ENCODE measurements at regions not wholly inside any gene's neighbourhood (a gene's known extent, or its start where the extent isn't known, plus 50 kb on each side); places are given as distances from the start of the nearest gene placed in this dataset.
"Not testable (repeated sequence)": the region's sequence is repeated elsewhere in the genome, so short reads cannot be mapped to it uniquely, and the experiment has no call there.

- POLR2A ChIA-PET, CTCF ChIA-PET: not testable (repeated sequence)
Observed at GRCh38 chr9:63912451-63912850, 1372.6 kb downstream of the FOXD4L5 start.

GRCh38 chr9:63909076-63909475, 1375.9 kb downstream of the FOXD4L5 start:
- CTCF ChIA-PET, POLR2A ChIA-PET: not testable (repeated sequence)

GRCh38 chr9:63899637-63900190, 1385.3 kb downstream of the FOXD4L5 start:
- POLR2A ChIA-PET, CTCF ChIA-PET: not testable (repeated sequence)

GRCh38 chr9:63881386-63881785, 1403.6 kb downstream of the FOXD4L5 start:
- CTCF ChIA-PET, POLR2A ChIA-PET: not testable (repeated sequence)

- CTCF ChIA-PET, result not testable (repeated sequence)
Observed at GRCh38 chr9:63876380-63876779, 1408.6 kb downstream of the FOXD4L5 start.

GRCh38 chr9:63859475-63860215, 1425.4 kb downstream of the FOXD4L5 start:
- ChIA-PET POLR2A (no interaction called here), CTCF (no interaction called here)

More at GRCh38 chr9:63876380-63876779, 1408.6 kb downstream of the FOXD4L5 start:
- POLR2A ChIA-PET, result not testable (repeated sequence)

- POLR2A ChIA-PET, result not testable (repeated sequence)
Observed at GRCh38 chr9:63859090-63859474, 1425.9 kb downstream of the FOXD4L5 start.

GRCh38 chr9:63853140-63853751, 1431.8 kb downstream of the FOXD4L5 start:
- CTCF ChIA-PET, POLR2A ChIA-PET: not testable (repeated sequence)

More at GRCh38 chr9:63859090-63859474, 1425.9 kb downstream of the FOXD4L5 start:
- CTCF ChIA-PET, result not testable (repeated sequence)

GRCh38 chr9:63824804-63825203, 1460.2 kb downstream of the FOXD4L5 start:
- CTCF ChIA-PET, POLR2A ChIA-PET: not testable (repeated sequence)

- POLR2A ChIA-PET, CTCF ChIA-PET: not testable (repeated sequence)
Observed at GRCh38 chr9:63823375-63824201, 1461.4 kb downstream of the FOXD4L5 start.

- POLR2A ChIA-PET, CTCF ChIA-PET: not testable (repeated sequence)
Observed at GRCh38 chr9:63822615-63823374, 1462.2 kb downstream of the FOXD4L5 start.

GRCh38 chr9:63821293-63821692, 1463.7 kb downstream of the FOXD4L5 start:
- CTCF ChIA-PET, POLR2A ChIA-PET: not testable (repeated sequence)

- CTCF ChIA-PET, POLR2A ChIA-PET: not testable (repeated sequence)
Observed at GRCh38 chr9:63820882-63821281, 1464.1 kb downstream of the FOXD4L5 start.

- POLR2A ChIA-PET, CTCF ChIA-PET: not testable (repeated sequence)
Observed at GRCh38 chr9:63820383-63820782, 1464.6 kb downstream of the FOXD4L5 start.

- ChIA-PET CTCF (interaction anchor here (1.9 kb wide), 1 partner anchor 1018 kb away, joined by 10 read pairs; no protein-coding TSS in a partner anchor), POLR2A (no interaction called here)
Observed at GRCh38 chr9:63817622-63818518, 1467.1 kb downstream of the FOXD4L5 start.

GRCh38 chr9:63816751-63817621, 1468.0 kb downstream of the FOXD4L5 start:
- POLR2A ChIA-PET, result interaction anchor here (0.8 kb wide), 1 partner anchor 1018 kb away, joined by 3 read pairs; no protein-coding TSS in a partner anchor
- CTCF ChIA-PET, result interaction anchor here (1.9 kb wide), 1 partner anchor 1017 kb away, joined by 10 read pairs; no protein-coding TSS in a partner anchor

GRCh38 chr9:63814970-63815669, 1469.9 kb downstream of the FOXD4L5 start:
- CTCF ChIA-PET, POLR2A ChIA-PET: not testable (repeated sequence)
